Lower lobe of right lung (tissue), 2 donors: ENCODE measurements at regions not wholly inside any gene's neighbourhood (a gene's known extent, or its start where the extent isn't known, plus 50 kb on each side); places are given as distances from the start of the nearest gene placed in this dataset.

ENCODE experiments used
- ATAC-seq, 2 donors: fragments of 200-7000 bp; cut with Tn5 transposase; one replicate each; pipeline ENCODE4 v1.9.1; 2020 to 2022; ENCODE audit warnings: mild to moderate bottlenecking in 2 of 2, moderate library complexity in 2 of 2
- DNase-seq: peaks from one replicate; pipeline ENCODE4 v3.0.0-alpha.2; 2020
- H3K27ac ChIP-seq: fragments of 200-600 bp; one replicate; pipeline ENCODE4 v1.8.0; 2022
- H3K27me3 ChIP-seq: fragments of 200-600 bp; one replicate; pipeline ENCODE4 v1.8.0; 2022; ENCODE audit warnings: low read depth
- H3K36me3 ChIP-seq: fragments of 200-600 bp; one replicate; pipeline ENCODE4 v1.8.0; 2022; ENCODE audit warnings: mild to moderate bottlenecking
- H3K4me1 ChIP-seq: fragments of 200-600 bp; one replicate; pipeline ENCODE4 v1.8.0; 2022
- H3K4me3 ChIP-seq: fragments of 200-600 bp; one replicate; pipeline ENCODE4 v1.8.0; 2022; ENCODE audit warnings: mild to moderate bottlenecking
- H3K9me3 ChIP-seq: fragments of 200-600 bp; one replicate; pipeline ENCODE4 v1.8.0; 2022
- intact Hi-C: fragments of 100-400 bp; cut with DNase I; formaldehyde crosslinking; loops from one replicate; pipeline ENCODE4 v1.11.0; 2022
- TF ChIP-seq, protein P1 (sequence below): fragments of 200-600 bp; IDR thresholded peaks from one replicate; pipeline ENCODE4 v1.8.0; 2022; ENCODE audit warnings: antibody characterized with exemption, mild to moderate bottlenecking
- donor health status: DM: no; HTN: yes; CAD: no; lungs with severe emphysema.

DNA sequence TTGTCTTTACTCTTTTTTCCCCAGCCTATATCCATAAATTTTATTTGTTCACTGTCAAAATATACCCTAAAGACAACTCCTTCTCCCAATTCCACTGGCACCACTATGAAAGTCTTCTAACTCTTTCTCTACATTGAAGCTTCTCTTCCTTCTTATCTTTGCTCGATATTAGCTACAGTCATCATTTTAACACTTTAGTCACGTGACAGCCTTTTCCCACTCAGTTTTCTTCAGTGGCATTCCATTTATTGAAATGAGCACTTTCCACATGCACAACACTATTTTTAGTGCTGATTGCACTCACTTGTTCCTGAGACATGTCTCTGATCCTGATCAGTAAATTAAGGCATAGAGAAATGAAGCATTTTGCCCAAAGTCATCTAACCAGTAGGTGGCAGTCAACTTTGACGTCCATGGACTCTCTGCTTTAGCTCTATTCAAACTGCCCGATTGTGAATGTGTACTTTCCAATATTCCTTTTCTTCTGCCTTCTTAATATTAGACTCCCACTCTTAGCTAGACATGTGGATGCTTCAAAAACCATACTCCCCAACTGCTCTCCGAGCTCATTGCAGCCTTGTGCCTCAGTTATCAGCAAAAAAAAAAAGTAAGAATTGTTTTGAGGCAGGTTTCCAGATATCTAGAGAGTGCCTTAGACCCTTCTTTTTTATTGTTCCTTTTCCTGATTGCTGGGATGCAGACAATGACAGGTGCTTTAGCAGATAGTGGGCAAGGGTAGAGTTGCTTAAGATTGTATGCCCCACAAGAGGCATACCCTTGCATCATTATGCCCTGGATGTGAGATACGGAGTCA lies 394.4 kb upstream of the ADGRL3 start:
- peak in 1 of 2 donors; percentile 31 for ATAC-seq
- H3K36me3 ChIP-seq, result no peaks in the 10 kb centered on the region
- intact Hi-C loops, result no loop called here

DNA sequence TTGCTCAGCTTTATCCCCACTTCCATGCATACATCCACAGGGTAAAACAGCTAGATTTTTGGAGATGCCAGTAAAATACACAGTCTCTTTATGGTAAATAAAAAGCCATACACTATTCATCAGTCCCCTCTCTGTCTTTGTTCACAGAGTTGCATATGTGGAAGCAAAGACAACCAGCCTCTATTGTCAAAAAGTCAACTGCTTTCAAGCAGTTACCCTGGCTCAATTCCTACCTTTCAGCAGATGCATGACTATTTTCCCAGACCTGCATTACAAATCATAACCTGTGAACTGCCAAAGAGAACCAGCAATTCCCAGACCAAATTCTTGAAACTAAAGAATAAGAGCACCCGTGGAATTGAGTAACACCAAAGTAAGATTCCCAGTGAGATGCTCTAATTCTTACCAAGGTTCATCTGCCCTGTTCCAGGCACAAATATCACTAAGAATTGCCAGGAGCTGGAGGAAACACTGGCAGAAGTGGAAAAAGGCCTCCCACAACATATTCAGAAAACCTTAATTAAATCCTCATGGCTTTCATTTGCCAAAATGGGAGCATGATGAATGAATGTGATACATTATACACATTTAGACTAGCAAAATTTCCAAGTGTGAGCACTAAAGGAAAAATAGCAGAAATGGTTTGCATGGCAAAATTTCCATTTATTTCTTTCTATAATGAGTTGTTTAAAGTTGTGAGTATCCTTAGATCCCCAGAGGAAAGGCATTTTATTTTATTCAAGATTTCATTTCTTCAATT lies 391.2 kb upstream of the ADGRL3 start:
- Histone ChIP-seq H3K27me3 (no peaks in the 10 kb centered on the region), H3K36me3 (no peaks in the 10 kb centered on the region), H3K27ac (no peak overlapping the region), H3K9me3 (no peaks in the 10 kb centered on the region), H3K4me3 (no peak overlapping the region), H3K4me1 (no peaks in the 10 kb centered on the region)
- intact Hi-C loops, result no loop called here
- TF ChIP-seq, protein P1, sequence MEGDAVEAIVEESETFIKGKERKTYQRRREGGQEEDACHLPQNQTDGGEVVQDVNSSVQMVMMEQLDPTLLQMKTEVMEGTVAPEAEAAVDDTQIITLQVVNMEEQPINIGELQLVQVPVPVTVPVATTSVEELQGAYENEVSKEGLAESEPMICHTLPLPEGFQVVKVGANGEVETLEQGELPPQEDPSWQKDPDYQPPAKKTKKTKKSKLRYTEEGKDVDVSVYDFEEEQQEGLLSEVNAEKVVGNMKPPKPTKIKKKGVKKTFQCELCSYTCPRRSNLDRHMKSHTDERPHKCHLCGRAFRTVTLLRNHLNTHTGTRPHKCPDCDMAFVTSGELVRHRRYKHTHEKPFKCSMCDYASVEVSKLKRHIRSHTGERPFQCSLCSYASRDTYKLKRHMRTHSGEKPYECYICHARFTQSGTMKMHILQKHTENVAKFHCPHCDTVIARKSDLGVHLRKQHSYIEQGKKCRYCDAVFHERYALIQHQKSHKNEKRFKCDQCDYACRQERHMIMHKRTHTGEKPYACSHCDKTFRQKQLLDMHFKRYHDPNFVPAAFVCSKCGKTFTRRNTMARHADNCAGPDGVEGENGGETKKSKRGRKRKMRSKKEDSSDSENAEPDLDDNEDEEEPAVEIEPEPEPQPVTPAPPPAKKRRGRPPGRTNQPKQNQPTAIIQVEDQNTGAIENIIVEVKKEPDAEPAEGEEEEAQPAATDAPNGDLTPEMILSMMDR, result no peak
- ATAC-seq, result no peak
- no peak for DNase-seq

More for the DNA sequence above, 394.4 kb upstream of the ADGRL3 start:
- no peak for DNase-seq
- Histone ChIP-seq H3K4me1 (no peaks in the 10 kb centered on the region), H3K27ac (no peak overlapping the region), H3K9me3 (no peaks in the 10 kb centered on the region), H3K4me3 (no peak overlapping the region), H3K27me3 (no peaks in the 10 kb centered on the region)
- TF ChIP-seq, protein P1, result peak; percentile 56

DNA sequence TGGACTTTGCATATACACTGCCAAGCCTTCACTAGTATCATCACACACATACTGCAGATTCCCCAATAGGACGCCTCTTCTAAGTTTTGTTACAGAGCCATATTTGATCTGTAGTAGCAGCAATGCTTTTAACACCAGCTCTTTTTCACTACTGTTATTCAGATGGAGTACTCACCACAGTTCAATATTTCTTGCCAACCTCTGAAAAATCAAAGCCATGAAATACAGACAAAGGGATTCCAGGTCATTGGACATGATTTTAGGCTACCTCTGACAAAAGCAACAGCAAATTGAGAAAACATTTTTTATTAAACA lies 390.7 kb upstream of the ADGRL3 start:
- H3K27ac ChIP-seq, result no peak overlapping the region
- intact Hi-C loops, result no loop called here
- H3K9me3 ChIP-seq, result no peaks in the 10 kb centered on the region
- H3K4me3 ChIP-seq, result no peak overlapping the region
- no peak for DNase-seq
- no peaks in the 10 kb centered on the region for H3K36me3 ChIP-seq
- TF ChIP-seq, protein P1, result no peak
- H3K27me3 ChIP-seq, result no peaks in the 10 kb centered on the region
- ATAC-seq, result no peak
- no peaks in the 10 kb centered on the region for H3K4me1 ChIP-seq

DNA sequence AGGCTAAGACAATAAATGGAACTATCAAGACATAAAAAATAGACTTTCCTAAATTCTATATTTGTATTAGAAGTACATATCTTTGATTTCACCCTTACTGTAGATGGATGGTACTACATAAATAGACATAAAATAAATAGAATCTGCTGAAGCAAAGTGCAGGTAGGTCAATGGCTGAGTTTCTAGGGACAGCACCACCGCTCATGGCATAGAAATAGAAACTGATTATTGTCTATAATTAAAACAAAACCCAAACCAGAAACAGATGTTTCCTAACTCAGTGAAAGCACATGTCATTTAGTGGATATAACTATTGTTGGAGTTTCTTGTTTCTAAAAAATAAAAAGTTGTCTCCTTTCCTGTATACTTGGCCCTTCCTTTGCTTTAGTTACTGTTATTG lies 387.3 kb upstream of the ADGRL3 start:
- TF ChIP-seq, protein P1, result no peak
- no peak overlapping the region for H3K4me3 ChIP-seq
- intact Hi-C loops, result no loop called here
- no peaks in the 10 kb centered on the region for H3K36me3 ChIP-seq
- H3K27me3 ChIP-seq, result no peaks in the 10 kb centered on the region
- DNase-seq (no peak), ATAC-seq (no peak)
- no peak overlapping the region for H3K27ac ChIP-seq
- H3K4me1 ChIP-seq, result no peaks in the 10 kb centered on the region
- no peaks in the 10 kb centered on the region for H3K9me3 ChIP-seq

DNA sequence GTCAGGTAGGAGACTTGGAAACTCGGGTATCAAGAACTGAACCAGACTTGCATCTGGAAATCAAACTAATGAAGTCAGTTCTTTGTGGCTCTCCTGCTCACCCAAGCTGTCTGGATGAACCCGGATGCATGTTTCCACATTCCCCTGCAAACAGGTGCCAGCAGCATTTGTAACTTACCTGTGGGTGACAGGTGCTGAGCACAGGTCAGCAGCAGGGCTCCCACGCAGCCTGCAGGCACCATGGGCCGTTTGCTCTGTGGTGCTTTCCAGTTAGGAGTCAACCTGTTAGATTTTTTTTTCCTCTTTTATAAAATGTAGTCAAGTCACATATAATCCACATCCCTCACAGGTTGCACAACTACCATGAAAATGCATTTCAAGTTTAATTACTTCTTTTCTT lies 385.6 kb upstream of the ADGRL3 start:
- H3K27me3 ChIP-seq, result no peaks in the 10 kb centered on the region
- H3K36me3 ChIP-seq, result no peaks in the 10 kb centered on the region
- DNase-seq, result no peak
- ATAC-seq, result no peak
- H3K4me1 ChIP-seq, result no peaks in the 10 kb centered on the region
- intact Hi-C loops, result no loop called here
- no peak overlapping the region for H3K4me3 ChIP-seq
- H3K9me3 ChIP-seq, result no peaks in the 10 kb centered on the region
- H3K27ac ChIP-seq, result no peak overlapping the region
- TF ChIP-seq, protein P1, result no peak
